ENCODE measurements at regions not wholly inside any gene's neighbourhood (a gene's known extent, or its start where the extent isn't known, plus 50 kb on each side); places are given as distances from the start of the nearest gene placed in this dataset.

DNA sequence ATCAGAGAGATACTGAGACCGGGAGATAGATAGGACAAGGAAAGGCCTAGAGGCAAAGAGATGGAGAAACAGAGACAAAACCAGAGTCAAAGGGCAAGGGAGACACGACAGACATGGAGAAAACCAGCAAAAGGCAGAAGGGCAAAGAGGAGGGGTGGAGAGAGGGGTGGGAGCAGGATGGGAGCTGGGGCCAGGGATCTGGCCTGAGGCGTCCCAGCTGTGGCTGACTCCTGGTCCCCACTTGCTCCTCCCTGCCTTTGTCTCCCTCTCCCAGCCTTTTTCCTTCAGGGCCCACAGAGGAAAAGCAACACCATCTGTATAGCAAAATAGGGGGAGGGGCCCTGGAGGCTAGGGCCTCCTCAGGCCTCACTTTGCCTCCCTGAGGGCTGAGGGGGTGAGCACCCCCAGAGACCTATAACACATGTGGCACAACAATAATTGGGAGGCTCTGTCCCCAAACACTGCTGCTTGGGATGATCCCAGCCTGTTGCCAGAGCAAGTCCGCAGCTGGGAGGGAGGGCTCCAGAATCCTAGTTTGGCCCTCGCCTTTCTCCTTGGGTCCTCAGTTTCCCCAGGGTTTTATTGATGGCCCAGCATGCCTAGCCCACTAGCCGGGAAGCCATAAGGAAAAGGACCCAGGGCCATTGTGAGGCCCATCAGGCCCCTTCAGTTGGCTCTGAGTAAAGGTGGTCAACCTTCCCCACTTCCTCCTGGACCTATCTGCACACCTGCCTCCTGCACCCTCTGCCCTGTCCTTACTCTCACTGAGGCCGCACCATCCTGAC, 96.8 kb downstream of the PJA1 start:
- no peak overlapping the region for H3K4me3 ChIP-seq (ENCODE audit: low read depth, low read length)
- TF ChIP-seq, protein P1, sequence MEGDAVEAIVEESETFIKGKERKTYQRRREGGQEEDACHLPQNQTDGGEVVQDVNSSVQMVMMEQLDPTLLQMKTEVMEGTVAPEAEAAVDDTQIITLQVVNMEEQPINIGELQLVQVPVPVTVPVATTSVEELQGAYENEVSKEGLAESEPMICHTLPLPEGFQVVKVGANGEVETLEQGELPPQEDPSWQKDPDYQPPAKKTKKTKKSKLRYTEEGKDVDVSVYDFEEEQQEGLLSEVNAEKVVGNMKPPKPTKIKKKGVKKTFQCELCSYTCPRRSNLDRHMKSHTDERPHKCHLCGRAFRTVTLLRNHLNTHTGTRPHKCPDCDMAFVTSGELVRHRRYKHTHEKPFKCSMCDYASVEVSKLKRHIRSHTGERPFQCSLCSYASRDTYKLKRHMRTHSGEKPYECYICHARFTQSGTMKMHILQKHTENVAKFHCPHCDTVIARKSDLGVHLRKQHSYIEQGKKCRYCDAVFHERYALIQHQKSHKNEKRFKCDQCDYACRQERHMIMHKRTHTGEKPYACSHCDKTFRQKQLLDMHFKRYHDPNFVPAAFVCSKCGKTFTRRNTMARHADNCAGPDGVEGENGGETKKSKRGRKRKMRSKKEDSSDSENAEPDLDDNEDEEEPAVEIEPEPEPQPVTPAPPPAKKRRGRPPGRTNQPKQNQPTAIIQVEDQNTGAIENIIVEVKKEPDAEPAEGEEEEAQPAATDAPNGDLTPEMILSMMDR (IDR thresholded peaks at IDR 0.05; ENCODE audit: low read depth, low read length), result no peak

DNA sequence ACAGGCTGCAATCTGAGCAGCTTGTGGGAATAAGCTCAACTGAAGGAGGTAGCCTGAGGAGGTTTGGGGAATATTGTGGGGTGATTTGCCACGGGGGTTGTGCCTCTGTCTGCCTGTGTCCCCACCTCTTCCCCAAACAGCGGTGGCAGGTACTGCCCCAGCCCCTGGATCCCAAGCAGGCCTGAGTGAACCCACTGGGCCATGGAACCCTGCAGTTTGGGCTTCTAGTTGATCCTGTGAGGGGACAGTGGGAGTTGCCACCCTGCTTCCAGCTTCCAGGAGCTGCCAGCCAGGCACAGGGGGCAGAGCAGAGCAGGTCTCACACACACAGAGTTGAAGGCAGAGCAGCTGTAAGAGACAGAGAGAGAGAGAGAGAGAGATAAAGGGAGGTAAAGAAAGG, 97.4 kb downstream of the PJA1 start:
- TF ChIP-seq, protein P1 (IDR thresholded peaks at IDR 0.05; ENCODE audit: low read depth, low read length), result no peak

GRCh38 chrX:69066966-69067525, 98.2 kb downstream of the PJA1 start:
- H3K4me3 ChIP-seq (ENCODE audit: low read depth, low read length), result no peak overlapping the region
- TF ChIP-seq, protein P1 (IDR thresholded peaks at IDR 0.05; ENCODE audit: low read depth, low read length), result no peak

More for the DNA sequence above, 97.4 kb downstream of the PJA1 start:
- no peak overlapping the region for H3K4me3 ChIP-seq (ENCODE audit: low read depth, low read length)

DNA sequence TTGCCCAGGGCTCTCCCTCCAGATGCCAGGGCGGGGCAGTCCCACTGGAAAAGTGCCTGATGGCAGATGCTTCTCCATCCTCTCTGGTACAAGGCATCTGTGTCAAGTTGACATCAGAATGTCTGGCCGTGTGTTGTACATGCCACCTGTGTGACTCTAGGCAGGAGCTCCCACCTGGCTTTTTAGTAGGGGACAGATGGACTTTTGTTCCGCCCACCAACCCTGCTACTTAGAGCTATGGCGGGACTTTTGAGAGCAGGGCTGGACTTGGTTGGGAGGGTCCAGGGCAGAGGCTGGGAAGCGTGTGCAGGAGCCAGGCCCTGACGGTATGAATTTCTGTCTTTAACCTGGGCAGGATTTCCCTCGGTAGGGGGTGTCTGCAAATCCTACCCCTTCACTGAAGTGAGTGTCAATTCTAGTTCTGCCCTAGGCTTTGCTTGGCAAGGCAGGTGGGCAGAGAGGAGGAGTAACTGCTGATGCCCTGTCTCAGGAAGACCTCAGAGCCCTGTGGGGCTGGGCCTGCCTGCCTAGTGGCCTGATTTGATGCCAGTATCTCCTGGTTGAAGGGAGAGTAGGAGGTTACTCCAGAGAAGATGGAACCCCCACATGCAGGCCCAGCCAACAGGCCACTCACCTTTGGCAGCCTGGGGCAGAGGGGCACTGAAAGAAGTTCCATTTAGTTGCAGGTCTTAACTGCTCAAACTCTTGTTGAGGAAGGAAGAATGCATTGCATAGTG, 99.1 kb downstream of the PJA1 start:
- no peak overlapping the region for H3K4me3 ChIP-seq (ENCODE audit: low read depth, low read length)
- TF ChIP-seq, protein P1 (IDR thresholded peaks at IDR 0.05; ENCODE audit: low read depth, low read length), result no peak

DNA sequence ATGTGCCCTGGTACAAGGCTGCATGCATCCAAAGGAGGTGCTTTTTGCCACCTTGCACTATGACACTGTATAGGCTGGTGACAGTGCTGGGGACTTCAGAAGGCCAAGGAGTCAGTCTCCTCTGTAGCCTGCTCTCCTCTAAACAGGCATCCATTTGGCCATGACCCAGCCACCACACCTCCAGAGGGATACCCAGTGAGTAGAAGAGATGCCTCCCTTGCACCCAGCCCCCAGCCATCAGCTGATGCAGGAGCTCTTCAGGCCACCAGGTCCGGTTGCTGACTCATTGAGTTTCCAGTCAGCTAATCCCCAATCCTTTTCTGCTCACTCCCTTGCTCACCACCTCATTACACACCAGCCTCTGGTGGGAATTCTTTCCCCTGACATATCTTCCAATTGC, 99.8 kb downstream of the PJA1 start:
- H3K4me3 ChIP-seq (ENCODE audit: low read depth, low read length), result no peak overlapping the region
- TF ChIP-seq, protein P1 (IDR thresholded peaks at IDR 0.05; ENCODE audit: low read depth, low read length), result no peak

DNA sequence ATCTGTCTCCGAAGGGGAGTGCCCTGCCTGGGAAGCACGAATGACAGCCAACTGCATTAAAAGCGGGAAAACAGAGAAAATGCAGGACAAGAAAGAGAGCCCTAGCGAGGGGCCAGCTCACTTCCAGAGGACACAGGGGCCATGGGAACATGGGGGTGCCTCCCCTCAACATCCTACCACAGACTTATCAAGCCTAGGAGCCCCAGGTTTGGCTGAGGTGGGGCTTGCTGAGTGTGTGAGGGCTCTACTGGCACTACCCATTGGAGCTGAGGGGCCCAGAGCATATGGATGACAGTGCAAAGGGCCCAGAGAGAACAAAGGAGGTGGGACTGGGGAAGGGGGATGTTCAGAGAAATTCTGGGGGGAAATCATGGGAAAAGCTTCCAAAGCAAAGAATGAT, 101.8 kb downstream of the PJA1 start:
- TF ChIP-seq, protein P1 (IDR thresholded peaks at IDR 0.05; ENCODE audit: low read depth, low read length), result no peak
- H3K4me3 ChIP-seq (ENCODE audit: low read depth, low read length), result no peak overlapping the region

GRCh38 chrX:69062493-69062892, 102.8 kb downstream of the PJA1 start:
- TF ChIP-seq, protein P1 (IDR thresholded peaks at IDR 0.05; ENCODE audit: low read depth, low read length), result no peak
- H3K4me3 ChIP-seq (ENCODE audit: low read depth, low read length), result no peak overlapping the region

Measured in WI38 (cell line).